ENCODE measurements at regions not wholly inside any gene's neighbourhood (a gene's known extent, or its start where the extent isn't known, plus 50 kb on each side); places are given as distances from the start of the nearest gene placed in this dataset.
"Not testable (repeated sequence)": the region's sequence is repeated elsewhere in the genome, so short reads cannot be mapped to it uniquely, and the experiment has no call there.

DNA sequence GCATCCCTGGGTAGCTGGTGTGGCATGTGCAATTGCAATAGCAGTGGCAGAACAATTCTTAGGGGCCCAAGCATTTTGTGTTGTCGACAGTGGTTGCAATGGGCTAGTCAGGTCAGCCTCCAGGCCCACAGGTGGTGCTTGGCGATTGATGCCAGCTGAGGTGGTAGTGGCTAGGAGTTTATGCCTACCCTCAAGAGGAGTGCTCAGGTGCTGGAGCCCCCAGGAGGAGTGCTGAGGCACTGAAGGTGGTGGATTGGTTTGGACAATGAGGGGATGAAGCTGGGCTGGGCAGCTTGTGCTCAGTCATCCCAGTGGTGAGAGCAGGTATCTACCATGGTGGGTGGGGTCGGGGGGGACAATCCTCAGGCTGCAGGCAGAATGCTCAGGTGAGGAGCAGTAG, 877.9 kb upstream of the TMEFF2 start:
- H3K9me3 Mint-ChIP-seq (ENCODE audit: unreplicated experiment) = peaks cover 7% of the 10 kb centered on the region
- TF ChIP-seq, protein P1, sequence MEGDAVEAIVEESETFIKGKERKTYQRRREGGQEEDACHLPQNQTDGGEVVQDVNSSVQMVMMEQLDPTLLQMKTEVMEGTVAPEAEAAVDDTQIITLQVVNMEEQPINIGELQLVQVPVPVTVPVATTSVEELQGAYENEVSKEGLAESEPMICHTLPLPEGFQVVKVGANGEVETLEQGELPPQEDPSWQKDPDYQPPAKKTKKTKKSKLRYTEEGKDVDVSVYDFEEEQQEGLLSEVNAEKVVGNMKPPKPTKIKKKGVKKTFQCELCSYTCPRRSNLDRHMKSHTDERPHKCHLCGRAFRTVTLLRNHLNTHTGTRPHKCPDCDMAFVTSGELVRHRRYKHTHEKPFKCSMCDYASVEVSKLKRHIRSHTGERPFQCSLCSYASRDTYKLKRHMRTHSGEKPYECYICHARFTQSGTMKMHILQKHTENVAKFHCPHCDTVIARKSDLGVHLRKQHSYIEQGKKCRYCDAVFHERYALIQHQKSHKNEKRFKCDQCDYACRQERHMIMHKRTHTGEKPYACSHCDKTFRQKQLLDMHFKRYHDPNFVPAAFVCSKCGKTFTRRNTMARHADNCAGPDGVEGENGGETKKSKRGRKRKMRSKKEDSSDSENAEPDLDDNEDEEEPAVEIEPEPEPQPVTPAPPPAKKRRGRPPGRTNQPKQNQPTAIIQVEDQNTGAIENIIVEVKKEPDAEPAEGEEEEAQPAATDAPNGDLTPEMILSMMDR (IDR thresholded peaks at IDR 0.05; ENCODE audit: unreplicated experiment) = no peak
- no peak overlapping the region for H3K4me3 Mint-ChIP-seq (ENCODE audit: unreplicated experiment)
- H3K27ac Mint-ChIP-seq (ENCODE audit: low read depth, unreplicated experiment) = no peak overlapping the region
- no peaks in the 10 kb centered on the region for H3K4me1 Mint-ChIP-seq (ENCODE audit: insufficient read depth, unreplicated experiment)
- intact Hi-C loops (cut with micrococcal nuclease) = no loop called here
- no peaks in the 10 kb centered on the region for H3K36me3 Mint-ChIP-seq (ENCODE audit: insufficient read depth, unreplicated experiment)
- no peak for DNase-seq (ENCODE audit: unreplicated experiment)
- BruUV-seq (replicated peaks) = no TSS peak
- CTCF ChIA-PET = no interaction called here
- POLR2A ChIA-PET = no interaction called here
- H3K27me3 Mint-ChIP-seq (ENCODE audit: insufficient read depth, unreplicated experiment) = no peaks in the 10 kb centered on the region

DNA sequence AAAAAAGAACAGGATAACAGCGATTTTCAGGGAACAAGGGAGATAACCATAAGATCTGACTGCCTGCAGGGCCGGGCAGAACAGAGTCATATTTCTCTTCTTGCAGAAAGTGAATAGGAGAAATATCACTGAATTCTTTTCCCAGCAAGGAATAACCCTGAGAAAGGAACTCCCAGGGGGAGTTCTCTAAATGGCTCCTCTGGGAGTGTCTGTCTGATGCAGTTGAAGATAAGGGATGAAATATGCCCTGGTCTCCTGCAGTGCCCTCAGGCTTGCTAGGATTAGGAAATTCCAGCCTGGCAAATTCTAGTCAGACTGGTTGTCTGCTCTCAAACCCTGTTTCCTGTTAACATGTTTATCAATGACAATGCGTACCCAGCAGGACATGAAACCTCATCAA, 830.8 kb upstream of the TMEFF2 start:
- peaks cover 20% of the 10 kb centered on the region for H3K9me3 Mint-ChIP-seq (ENCODE audit: unreplicated experiment)
- H3K27me3 Mint-ChIP-seq (ENCODE audit: insufficient read depth, unreplicated experiment); POLR2A ChIA-PET; DNase-seq (ENCODE audit: unreplicated experiment); H3K36me3 Mint-ChIP-seq (ENCODE audit: insufficient read depth, unreplicated experiment); BruUV-seq (replicated peaks); intact Hi-C loops (cut with micrococcal nuclease); CTCF ChIA-PET; H3K4me3 Mint-ChIP-seq (ENCODE audit: unreplicated experiment); H3K4me1 Mint-ChIP-seq (ENCODE audit: insufficient read depth, unreplicated experiment); H3K27ac Mint-ChIP-seq (ENCODE audit: low read depth, unreplicated experiment): not testable (repeated sequence)

DNA sequence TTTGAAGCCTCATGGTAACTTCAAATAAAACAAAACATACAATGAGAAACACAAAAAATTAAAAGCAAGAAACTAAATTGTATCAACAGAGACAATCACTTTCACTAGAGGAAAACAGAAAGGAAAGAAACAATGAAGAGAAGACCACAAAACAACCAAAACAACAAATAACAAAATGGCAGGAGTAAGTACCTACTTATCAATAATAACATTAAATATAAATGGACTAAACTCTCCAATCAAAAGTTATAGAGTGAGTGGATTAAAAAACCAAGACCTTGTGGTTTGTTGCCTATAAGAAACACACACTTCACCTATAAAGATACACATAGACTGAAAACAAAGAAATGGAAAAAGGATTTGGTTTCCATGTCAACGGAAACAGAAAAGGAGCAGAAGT, 830.1 kb upstream of the TMEFF2 start:
- Mint-ChIP-seq H3K4me1 (ENCODE audit: insufficient read depth, unreplicated experiment) (no peaks in the 10 kb centered on the region), H3K27ac (ENCODE audit: low read depth, unreplicated experiment) (no peak overlapping the region), H3K27me3 (ENCODE audit: insufficient read depth, unreplicated experiment) (no peaks in the 10 kb centered on the region), H3K9me3 (ENCODE audit: unreplicated experiment) (peaks cover 20% of the 10 kb centered on the region), H3K36me3 (ENCODE audit: insufficient read depth, unreplicated experiment) (no peaks in the 10 kb centered on the region), H3K4me3 (ENCODE audit: unreplicated experiment) (no peak overlapping the region)
- intact Hi-C loops (cut with micrococcal nuclease) = no loop called here
- no TSS peak for BruUV-seq (replicated peaks)
- TF ChIP-seq, protein P1 (IDR thresholded peaks at IDR 0.05; ENCODE audit: unreplicated experiment) = no peak
- ChIA-PET POLR2A (no interaction called here), CTCF (no interaction called here)
- DNase-seq (ENCODE audit: unreplicated experiment) = no peak

DNA sequence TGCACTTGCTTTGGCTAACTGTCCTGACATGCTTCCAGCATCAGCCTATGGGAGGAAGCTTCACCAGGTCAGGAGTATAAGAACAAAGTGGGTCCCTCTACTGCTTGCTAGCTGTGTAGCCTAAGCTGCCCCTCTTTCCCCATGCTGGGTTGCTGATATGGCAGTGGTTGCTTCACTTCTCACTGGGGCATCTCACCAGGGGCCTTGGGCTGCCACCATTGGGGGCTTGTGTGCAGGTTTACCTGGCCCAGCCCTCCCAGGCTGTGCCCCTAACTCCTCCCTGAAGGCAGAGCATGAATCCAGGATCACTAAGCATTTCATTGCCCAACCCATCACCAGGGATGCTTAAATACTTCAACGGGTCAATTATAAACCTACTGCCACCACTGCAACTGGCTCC, 817.1 kb upstream of the TMEFF2 start:
- TF ChIP-seq, protein P1 (IDR thresholded peaks at IDR 0.05; ENCODE audit: unreplicated experiment) = no peak
- POLR2A ChIA-PET = no interaction called here
- no peak overlapping the region for H3K4me3 Mint-ChIP-seq (ENCODE audit: unreplicated experiment)
- no peak for DNase-seq (ENCODE audit: unreplicated experiment)
- H3K9me3 Mint-ChIP-seq (ENCODE audit: unreplicated experiment) = no peaks in the 10 kb centered on the region
- intact Hi-C loops (cut with micrococcal nuclease) = no loop called here
- no peaks in the 10 kb centered on the region for H3K36me3 Mint-ChIP-seq (ENCODE audit: insufficient read depth, unreplicated experiment)
- no TSS peak for BruUV-seq (replicated peaks)
- CTCF ChIA-PET = no interaction called here
- no peaks in the 10 kb centered on the region for H3K27me3 Mint-ChIP-seq (ENCODE audit: insufficient read depth, unreplicated experiment)
- H3K27ac Mint-ChIP-seq (ENCODE audit: low read depth, unreplicated experiment) = no peak overlapping the region
- no peaks in the 10 kb centered on the region for H3K4me1 Mint-ChIP-seq (ENCODE audit: insufficient read depth, unreplicated experiment)

DNA sequence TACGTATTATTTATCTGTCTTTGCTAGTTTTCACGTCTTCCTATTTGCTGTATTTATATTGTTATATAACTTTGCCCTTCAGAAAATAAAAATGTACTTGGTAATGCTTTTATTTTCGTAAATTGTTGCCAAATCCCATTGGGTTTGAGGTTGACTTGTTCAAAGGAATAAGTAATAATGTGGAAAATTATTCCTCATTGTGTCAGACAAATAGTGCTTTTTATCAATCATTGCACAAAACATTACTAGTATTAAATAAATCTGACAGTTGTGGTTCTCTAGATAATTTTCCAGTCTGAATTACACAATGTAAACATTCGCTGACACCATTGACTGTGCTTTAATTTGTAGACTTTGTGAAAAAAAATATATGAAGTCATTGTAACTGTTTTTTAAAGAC, 798.3 kb upstream of the TMEFF2 start:
- POLR2A ChIA-PET = no interaction called here
- Mint-ChIP-seq H3K27me3 (ENCODE audit: insufficient read depth, unreplicated experiment) (no peaks in the 10 kb centered on the region), H3K9me3 (ENCODE audit: unreplicated experiment) (no peaks in the 10 kb centered on the region), H3K27ac (ENCODE audit: low read depth, unreplicated experiment) (no peak overlapping the region), H3K36me3 (ENCODE audit: insufficient read depth, unreplicated experiment) (no peaks in the 10 kb centered on the region), H3K4me3 (ENCODE audit: unreplicated experiment) (no peak overlapping the region), H3K4me1 (ENCODE audit: insufficient read depth, unreplicated experiment) (no peaks in the 10 kb centered on the region)
- CTCF ChIA-PET = no interaction called here
- DNase-seq (ENCODE audit: unreplicated experiment) = no peak
- TF ChIP-seq, protein P1 (IDR thresholded peaks at IDR 0.05; ENCODE audit: unreplicated experiment) = no peak
- BruUV-seq (replicated peaks) = no TSS peak
- intact Hi-C loops (cut with micrococcal nuclease) = no loop called here
